ENCODE measurements at regions not wholly inside any gene's neighbourhood (a gene's known extent, or its start where the extent isn't known, plus 50 kb on each side); places are given as distances from the start of the nearest gene placed in this dataset.

DNA sequence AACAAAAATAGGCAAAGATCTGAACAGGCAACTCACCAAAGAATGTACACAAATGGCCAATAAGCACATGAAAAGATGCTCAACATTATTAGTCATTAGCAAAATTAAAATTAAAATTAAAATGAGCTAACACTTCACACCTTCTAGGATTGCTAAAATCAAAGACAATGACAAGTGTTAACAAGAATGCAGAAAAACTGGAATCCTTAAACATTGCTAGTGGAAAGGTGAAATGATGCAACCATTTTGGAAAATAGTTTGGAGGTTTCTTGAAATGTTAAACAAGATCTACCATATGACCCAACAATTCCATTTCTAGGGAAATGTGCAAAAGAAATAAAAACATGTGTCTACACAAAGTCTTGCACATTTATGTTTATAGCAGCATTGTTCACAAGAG lies 75.5 kb upstream of the DST start (continued):
- TF ChIP-seq, protein P1, sequence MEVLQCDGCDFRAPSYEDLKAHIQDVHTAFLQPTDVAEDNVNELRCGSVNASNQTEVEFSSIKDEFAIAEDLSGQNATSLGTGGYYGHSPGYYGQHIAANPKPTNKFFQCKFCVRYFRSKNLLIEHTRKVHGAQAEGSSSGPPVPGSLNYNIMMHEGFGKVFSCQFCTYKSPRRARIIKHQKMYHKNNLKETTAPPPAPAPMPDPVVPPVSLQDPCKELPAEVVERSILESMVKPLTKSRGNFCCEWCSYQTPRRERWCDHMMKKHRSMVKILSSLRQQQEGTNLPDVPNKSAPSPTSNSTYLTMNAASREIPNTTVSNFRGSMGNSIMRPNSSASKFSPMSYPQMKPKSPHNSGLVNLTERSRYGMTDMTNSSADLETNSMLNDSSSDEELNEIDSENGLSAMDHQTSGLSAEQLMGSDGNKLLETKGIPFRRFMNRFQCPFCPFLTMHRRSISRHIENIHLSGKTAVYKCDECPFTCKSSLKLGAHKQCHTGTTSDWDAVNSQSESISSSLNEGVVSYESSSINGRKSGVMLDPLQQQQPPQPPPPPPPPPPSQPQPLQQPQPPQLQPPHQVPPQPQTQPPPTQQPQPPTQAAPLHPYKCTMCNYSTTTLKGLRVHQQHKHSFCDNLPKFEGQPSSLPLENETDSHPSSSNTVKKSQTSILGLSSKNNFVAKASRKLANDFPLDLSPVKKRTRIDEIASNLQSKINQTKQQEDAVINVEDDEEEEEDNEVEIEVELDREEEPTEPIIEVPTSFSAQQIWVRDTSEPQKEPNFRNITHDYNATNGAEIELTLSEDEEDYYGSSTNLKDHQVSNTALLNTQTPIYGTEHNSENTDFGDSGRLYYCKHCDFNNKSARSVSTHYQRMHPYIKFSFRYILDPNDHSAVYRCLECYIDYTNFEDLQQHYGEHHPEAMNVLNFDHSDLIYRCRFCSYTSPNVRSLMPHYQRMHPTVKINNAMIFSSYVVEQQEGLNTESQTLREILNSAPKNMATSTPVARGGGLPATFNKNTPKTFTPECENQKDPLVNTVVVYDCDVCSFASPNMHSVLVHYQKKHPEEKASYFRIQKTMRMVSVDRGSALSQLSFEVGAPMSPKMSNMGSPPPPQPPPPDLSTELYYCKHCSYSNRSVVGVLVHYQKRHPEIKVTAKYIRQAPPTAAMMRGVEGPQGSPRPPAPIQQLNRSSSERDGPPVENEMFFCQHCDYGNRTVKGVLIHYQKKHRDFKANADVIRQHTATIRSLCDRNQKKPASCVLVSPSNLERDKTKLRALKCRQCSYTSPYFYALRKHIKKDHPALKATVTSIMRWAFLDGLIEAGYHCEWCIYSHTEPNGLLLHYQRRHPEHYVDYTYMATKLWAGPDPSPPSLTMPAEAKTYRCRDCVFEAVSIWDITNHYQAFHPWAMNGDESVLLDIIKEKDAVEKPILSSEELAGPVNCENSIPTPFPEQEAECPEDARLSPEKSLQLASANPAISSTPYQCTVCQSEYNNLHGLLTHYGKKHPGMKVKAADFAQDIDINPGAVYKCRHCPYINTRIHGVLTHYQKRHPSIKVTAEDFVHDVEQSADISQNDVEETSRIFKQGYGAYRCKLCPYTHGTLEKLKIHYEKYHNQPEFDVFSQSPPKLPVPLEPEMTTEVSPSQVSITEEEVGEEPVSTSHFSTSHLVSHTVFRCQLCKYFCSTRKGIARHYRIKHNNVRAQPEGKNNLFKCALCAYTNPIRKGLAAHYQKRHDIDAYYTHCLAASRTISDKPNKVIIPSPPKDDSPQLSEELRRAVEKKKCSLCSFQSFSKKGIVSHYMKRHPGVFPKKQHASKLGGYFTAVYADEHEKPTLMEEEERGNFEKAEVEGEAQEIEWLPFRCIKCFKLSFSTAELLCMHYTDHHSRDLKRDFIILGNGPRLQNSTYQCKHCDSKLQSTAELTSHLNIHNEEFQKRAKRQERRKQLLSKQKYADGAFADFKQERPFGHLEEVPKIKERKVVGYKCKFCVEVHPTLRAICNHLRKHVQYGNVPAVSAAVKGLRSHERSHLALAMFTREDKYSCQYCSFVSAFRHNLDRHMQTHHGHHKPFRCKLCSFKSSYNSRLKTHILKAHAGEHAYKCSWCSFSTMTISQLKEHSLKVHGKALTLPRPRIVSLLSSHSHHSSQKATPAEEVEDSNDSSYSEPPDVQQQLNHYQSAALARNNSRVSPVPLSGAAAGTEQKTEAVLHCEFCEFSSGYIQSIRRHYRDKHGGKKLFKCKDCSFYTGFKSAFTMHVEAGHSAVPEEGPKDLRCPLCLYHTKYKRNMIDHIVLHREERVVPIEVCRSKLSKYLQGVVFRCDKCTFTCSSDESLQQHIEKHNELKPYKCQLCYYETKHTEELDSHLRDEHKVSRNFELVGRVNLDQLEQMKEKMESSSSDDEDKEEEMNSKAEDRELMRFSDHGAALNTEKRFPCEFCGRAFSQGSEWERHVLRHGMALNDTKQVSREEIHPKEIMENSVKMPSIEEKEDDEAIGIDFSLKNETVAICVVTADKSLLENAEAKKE (CRISPR knock-in tag; IDR thresholded peaks at IDR 0.05): no peak
- no peak for TF ChIP-seq STAT1 (IDR thresholded peaks at IDR 0.05; ENCODE audit: unreplicated experiment)
- no peak for TF ChIP-seq JUNB (IDR thresholded peaks at IDR 0.05; ENCODE audit: unreplicated experiment)
- TF ChIP-seq ZNF114 (CRISPR knock-in tag; IDR thresholded peaks at IDR 0.05): no peak
- no peak for TF ChIP-seq EZH2phosphoT487 (IDR thresholded peaks at IDR 0.05; ENCODE audit: unreplicated experiment)
- TF ChIP-seq EZH2 (IDR thresholded peaks at IDR 0.05; ENCODE audit: low read depth, unreplicated experiment): no peak
- no peak for TF ChIP-seq CREB1 (CRISPR knock-in tag; IDR thresholded peaks at IDR 0.05; ENCODE audit: low read depth)

DNA sequence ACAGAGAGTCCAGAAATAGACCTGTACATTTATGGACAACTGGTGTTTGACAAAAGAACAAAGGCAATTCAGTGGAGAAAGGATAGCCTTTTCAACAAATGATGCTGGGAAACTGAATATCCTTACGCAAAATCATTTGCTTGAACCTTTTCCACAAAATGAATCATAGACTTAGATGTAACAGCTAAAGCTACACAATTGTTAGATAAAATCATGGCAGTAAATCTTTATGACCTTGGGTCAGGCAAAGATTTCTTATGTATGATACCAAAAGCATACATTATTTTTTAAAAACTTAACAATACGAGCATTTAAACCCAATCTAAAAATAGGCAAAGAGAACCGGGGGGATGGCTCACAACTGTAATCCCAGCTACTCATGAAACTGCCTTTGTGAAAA lies 73.5 kb upstream of the DST start:
- H3K9me2 ChIP-seq (ENCODE audit: insufficient read depth): no peaks in the 10 kb centered on the region
- peaks cover 59% of the 10 kb centered on the region for H3K4me1 ChIP-seq (ENCODE audit: insufficient read depth)
- no peaks in the 10 kb centered on the region for H3K27me3 ChIP-seq (ENCODE audit: insufficient read depth)
- no peaks in the 10 kb centered on the region for H4K20me1 ChIP-seq (replicated peaks; ENCODE audit: insufficient read depth)
- DNase-seq (ENCODE audit: low spot score): no peak
- ATAC-seq: no peak
- H3K4me3 Mint-ChIP-seq: no peak overlapping the region
- H3K27ac Mint-ChIP-seq: no peak overlapping the region
- H3K4me1 Mint-ChIP-seq: peaks cover 70% of the 10 kb centered on the region
- no peaks in the 10 kb centered on the region; the same call in 1 of the 2 replicates for H3F3A ChIP-seq (replicated peaks; ENCODE audit: low read depth)
- peaks cover 25% of the 10 kb centered on the region for H3K9me3 Mint-ChIP-seq
- H3K4me2 ChIP-seq: peak overlapping the region; percentile 29; the same call in 1 of the 2 replicates
- H3K4me3 ChIP-seq: no peak overlapping the region
- 0 out of 2 replicates have a peak, but pooled peaks cover under 1% of the 10 kb centered on the region for H3K36me3 ChIP-seq (ENCODE audit: insufficient read depth)
- H3K27me3 Mint-ChIP-seq (ENCODE audit: insufficient read depth, low read depth, poor library complexity): peaks cover 3% of the 10 kb centered on the region
- no peak overlapping the region for H2AFZ ChIP-seq
- H3K79me2 ChIP-seq (replicated peaks; ENCODE audit: insufficient read depth): peaks cover 90% of the 10 kb centered on the region
- no peak overlapping the region for H3K27ac ChIP-seq (ENCODE audit: low read depth)
- peaks cover 36% of the 10 kb centered on the region for H3K36me3 Mint-ChIP-seq (ENCODE audit: low read depth)
- TF ChIP-seq EZH2phosphoT487 (IDR thresholded peaks at IDR 0.05; ENCODE audit: unreplicated experiment) (no peak), ZNF114 (CRISPR knock-in tag; IDR thresholded peaks at IDR 0.05) (no peak), EZH2 (IDR thresholded peaks at IDR 0.05; ENCODE audit: low read depth, unreplicated experiment) (no peak), POLR2AphosphoS5 (IDR thresholded peaks at IDR 0.05; ENCODE audit: low read depth) (no peak), STAT1 (IDR thresholded peaks at IDR 0.05; ENCODE audit: unreplicated experiment) (no peak), CREB1 (CRISPR knock-in tag; IDR thresholded peaks at IDR 0.05; ENCODE audit: low read depth) (no peak), NANOG (IDR thresholded peaks at IDR 0.05; ENCODE audit: borderline replicate concordance) (no peak), JUNB (IDR thresholded peaks at IDR 0.05; ENCODE audit: unreplicated experiment) (no peak), ZNF331 (CRISPR knock-in tag; IDR thresholded peaks at IDR 0.05; ENCODE audit: low read depth) (no peak)
- TF ChIP-seq, protein P1 (CRISPR knock-in tag; IDR thresholded peaks at IDR 0.05): no peak

Measured in GM23338 (cell line).